ENCODE measurements at regions not wholly inside any gene's neighbourhood (a gene's known extent, or its start where the extent isn't known, plus 50 kb on each side); places are given as distances from the start of the nearest gene placed in this dataset.
A peak's percentile ranks its signal among the peaks of the same experiment; 100 is the strongest.

GRCh38 chr4:180668732-180669131, 1574.5 kb upstream of the TENM3 start:
- H4K91ac ChIP-seq (ENCODE audit: low read length), result no peak overlapping the region
- peak overlapping the region; percentile 84 for H2AK5ac ChIP-seq (ENCODE audit: low read length, severe bottlenecking)
- no peak for DNase-seq
- H3K4me2 ChIP-seq (ENCODE audit: low read length, poor library complexity, severe bottlenecking), result no peak overlapping the region
- H3K18ac ChIP-seq (ENCODE audit: low read depth in 1 of 2, low read length in 2 of 2), result no peak overlapping the region
- no peak overlapping the region for H4K8ac ChIP-seq (ENCODE audit: low read length)
- H3K14ac ChIP-seq (ENCODE audit: low read length in 2 of 2), result no peak overlapping the region
- no peak overlapping the region for H2BK120ac ChIP-seq (ENCODE audit: low read depth, low read length)
- H3K4ac ChIP-seq (ENCODE audit: low read depth in 1 of 2, low read length in 2 of 2), result no peak overlapping the region
- 95% methylated on average over 14 of the region's 14 CpGs for WGBS
- no peaks in the 10 kb centered on the region for H3K9me3 ChIP-seq (ENCODE audit: control insufficient read depth, low read length)
- H3K4me3 ChIP-seq (ENCODE audit: insufficient read depth in 1 of 2, low read depth in 1 of 2, low read length in 2 of 2), result no peak overlapping the region
- no peak overlapping the region for H2BK5ac ChIP-seq (ENCODE audit: low read depth, low read length, poor library complexity, severe bottlenecking)
- no peaks in the 10 kb centered on the region for H3K36me3 ChIP-seq (ENCODE audit: control insufficient read depth in 1 of 2, insufficient read depth in 2 of 2, low read depth in 1 of 2, low read length in 2 of 2)
- H3K23ac ChIP-seq (ENCODE audit: low read length in 2 of 2), result no peak overlapping the region
- H3K79me1 ChIP-seq (replicated peaks; ENCODE audit: low read length, poor library complexity, severe bottlenecking), result no peaks in the 10 kb centered on the region
- no peak overlapping the region for H2BK12ac ChIP-seq (ENCODE audit: low read length in 2 of 2)
- H2AFZ ChIP-seq (ENCODE audit: low read depth, low read length), result no peak overlapping the region
- peaks cover 5% of the 10 kb centered on the region for H3K4me1 ChIP-seq (ENCODE audit: control insufficient read depth, insufficient read depth, low read depth, low read length)
- no peak overlapping the region for H3K27ac ChIP-seq (ENCODE audit: low read length, poor library complexity, severe bottlenecking)
- H3K9ac ChIP-seq (ENCODE audit: low read length), result no peak overlapping the region
- H3K27me3 ChIP-seq (ENCODE audit: control insufficient read depth in 1 of 2, insufficient read depth in 1 of 2, low read length in 2 of 2), result no peaks in the 10 kb centered on the region
- H2BK15ac ChIP-seq (ENCODE audit: low read depth, poor library complexity, severe bottlenecking), result no peak overlapping the region

- no peak overlapping the region for H2AK5ac ChIP-seq (ENCODE audit: low read length, severe bottlenecking)
- no peak overlapping the region for H3K4me3 ChIP-seq (ENCODE audit: insufficient read depth in 1 of 2, low read depth in 1 of 2, low read length in 2 of 2)
- no peak overlapping the region for H2BK12ac ChIP-seq (ENCODE audit: low read length in 2 of 2)
- no peak overlapping the region for H3K4me2 ChIP-seq (ENCODE audit: low read length, poor library complexity, severe bottlenecking)
- peak overlapping the region; percentile 2 for H2BK5ac ChIP-seq (ENCODE audit: low read depth, low read length, poor library complexity, severe bottlenecking)
- H2BK120ac ChIP-seq (ENCODE audit: low read depth, low read length), result no peak overlapping the region
- H3K9ac ChIP-seq (ENCODE audit: low read length), result no peak overlapping the region
- H4K91ac ChIP-seq (ENCODE audit: low read length), result no peak overlapping the region
- H4K8ac ChIP-seq (ENCODE audit: low read length), result no peak overlapping the region
- no peak overlapping the region for H3K23ac ChIP-seq (ENCODE audit: low read length in 2 of 2)
- no peaks in the 10 kb centered on the region for H3K79me1 ChIP-seq (replicated peaks; ENCODE audit: low read length, poor library complexity, severe bottlenecking)
- H3K18ac ChIP-seq (ENCODE audit: low read depth in 1 of 2, low read length in 2 of 2), result no peak overlapping the region
- no peaks in the 10 kb centered on the region for H3K36me3 ChIP-seq (ENCODE audit: control insufficient read depth in 1 of 2, insufficient read depth in 2 of 2, low read depth in 1 of 2, low read length in 2 of 2)
- WGBS, result 42% methylated on average over 2 of the region's 4 CpGs
- no peak overlapping the region for H2BK15ac ChIP-seq (ENCODE audit: low read depth, poor library complexity, severe bottlenecking)
- no peak overlapping the region for H3K14ac ChIP-seq (ENCODE audit: low read length in 2 of 2)
- H3K27me3 ChIP-seq (ENCODE audit: control insufficient read depth in 1 of 2, insufficient read depth in 1 of 2, low read length in 2 of 2), result no peaks in the 10 kb centered on the region
- peak overlapping the region; percentile 80 for H3K27ac ChIP-seq (ENCODE audit: low read length, poor library complexity, severe bottlenecking)
- H2AFZ ChIP-seq (ENCODE audit: low read depth, low read length), result no peak overlapping the region
- peak; percentile 16 for DNase-seq
- H3K9me3 ChIP-seq (ENCODE audit: control insufficient read depth, low read length), result no peaks in the 10 kb centered on the region
- no peak overlapping the region for H3K4ac ChIP-seq (ENCODE audit: low read depth in 1 of 2, low read length in 2 of 2)
- peaks cover 5% of the 10 kb centered on the region for H3K4me1 ChIP-seq (ENCODE audit: control insufficient read depth, insufficient read depth, low read depth, low read length)
Observed at GRCh38 chr4:180669680-180670079, 1573.5 kb upstream of the TENM3 start.

GRCh38 chr4:180674619-180675358, 1568.4 kb upstream of the TENM3 start:
- Histone ChIP-seq H4K8ac (ENCODE audit: low read length) (no peak overlapping the region), H3K27ac (ENCODE audit: low read length, poor library complexity, severe bottlenecking) (no peak overlapping the region), H3K4ac (ENCODE audit: low read depth in 1 of 2, low read length in 2 of 2) (no peak overlapping the region), H3K79me1 (replicated peaks; ENCODE audit: low read length, poor library complexity, severe bottlenecking) (no peaks in the 10 kb centered on the region), H3K27me3 (ENCODE audit: control insufficient read depth in 1 of 2, insufficient read depth in 1 of 2, low read length in 2 of 2) (no peaks in the 10 kb centered on the region), H3K4me1 (ENCODE audit: control insufficient read depth, insufficient read depth, low read depth, low read length) (no peaks in the 10 kb centered on the region), H3K4me3 (ENCODE audit: insufficient read depth in 1 of 2, low read depth in 1 of 2, low read length in 2 of 2) (no peak overlapping the region), H3K23ac (ENCODE audit: low read length in 2 of 2) (no peak overlapping the region), H2BK12ac (ENCODE audit: low read length in 2 of 2) (no peak overlapping the region), H2AK5ac (ENCODE audit: low read length, severe bottlenecking) (no peak overlapping the region), H3K36me3 (ENCODE audit: control insufficient read depth in 1 of 2, insufficient read depth in 2 of 2, low read depth in 1 of 2, low read length in 2 of 2) (no peaks in the 10 kb centered on the region), H3K14ac (ENCODE audit: low read length in 2 of 2) (no peak overlapping the region), H2BK15ac (ENCODE audit: low read depth, poor library complexity, severe bottlenecking) (no peak overlapping the region), H3K18ac (ENCODE audit: low read depth in 1 of 2, low read length in 2 of 2) (no peak overlapping the region), H2AFZ (ENCODE audit: low read depth, low read length) (no peak overlapping the region), H3K9ac (ENCODE audit: low read length) (no peak overlapping the region), H3K9me3 (ENCODE audit: control insufficient read depth, low read length) (no peaks in the 10 kb centered on the region), H4K91ac (ENCODE audit: low read length) (no peak overlapping the region), H2BK5ac (ENCODE audit: low read depth, low read length, poor library complexity, severe bottlenecking) (no peak overlapping the region), H2BK120ac (ENCODE audit: low read depth, low read length) (no peak overlapping the region), H3K4me2 (ENCODE audit: low read length, poor library complexity, severe bottlenecking) (no peak overlapping the region)
- WGBS, result 72% methylated on average over 3 of the region's 4 CpGs
- DNase-seq, result no peak

GRCh38 chr4:180675359-180675650, 1567.9 kb upstream of the TENM3 start:
- no peaks in the 10 kb centered on the region for H3K27me3 ChIP-seq (ENCODE audit: control insufficient read depth in 1 of 2, insufficient read depth in 1 of 2, low read length in 2 of 2)
- no peak overlapping the region for H3K4me2 ChIP-seq (ENCODE audit: low read length, poor library complexity, severe bottlenecking)
- no peak overlapping the region for H2BK120ac ChIP-seq (ENCODE audit: low read depth, low read length)
- no peak for DNase-seq
- WGBS, result 82% methylated on average over 1 of the region's 1 CpG
- no peak overlapping the region for H3K27ac ChIP-seq (ENCODE audit: low read length, poor library complexity, severe bottlenecking)
- H2BK5ac ChIP-seq (ENCODE audit: low read depth, low read length, poor library complexity, severe bottlenecking), result no peak overlapping the region
- no peak overlapping the region for H2AK5ac ChIP-seq (ENCODE audit: low read length, severe bottlenecking)
- no peak overlapping the region for H3K9ac ChIP-seq (ENCODE audit: low read length)
- no peaks in the 10 kb centered on the region for H3K4me1 ChIP-seq (ENCODE audit: control insufficient read depth, insufficient read depth, low read depth, low read length)
- no peak overlapping the region for H4K8ac ChIP-seq (ENCODE audit: low read length)
- H3K4ac ChIP-seq (ENCODE audit: low read depth in 1 of 2, low read length in 2 of 2), result no peak overlapping the region
- no peak overlapping the region for H3K14ac ChIP-seq (ENCODE audit: low read length in 2 of 2)
- H2AFZ ChIP-seq (ENCODE audit: low read depth, low read length), result no peak overlapping the region
- H3K18ac ChIP-seq (ENCODE audit: low read depth in 1 of 2, low read length in 2 of 2), result no peak overlapping the region
- no peak overlapping the region for H2BK12ac ChIP-seq (ENCODE audit: low read length in 2 of 2)
- H3K4me3 ChIP-seq (ENCODE audit: insufficient read depth in 1 of 2, low read depth in 1 of 2, low read length in 2 of 2), result no peak overlapping the region
- H4K91ac ChIP-seq (ENCODE audit: low read length), result no peak overlapping the region
- no peak overlapping the region for H3K23ac ChIP-seq (ENCODE audit: low read length in 2 of 2)
- no peaks in the 10 kb centered on the region for H3K79me1 ChIP-seq (replicated peaks; ENCODE audit: low read length, poor library complexity, severe bottlenecking)
- H3K9me3 ChIP-seq (ENCODE audit: control insufficient read depth, low read length), result no peaks in the 10 kb centered on the region
- no peak overlapping the region for H2BK15ac ChIP-seq (ENCODE audit: low read depth, poor library complexity, severe bottlenecking)
- no peaks in the 10 kb centered on the region for H3K36me3 ChIP-seq (ENCODE audit: control insufficient read depth in 1 of 2, insufficient read depth in 2 of 2, low read depth in 1 of 2, low read length in 2 of 2)

Data from mesenchymal stem cell (in vitro differentiated cells and primary cell).